IPS DF 6.9 (cell line): ENCODE measurements at regions not wholly inside any gene's neighbourhood (a gene's known extent, or its start where the extent isn't known, plus 50 kb on each side); places are given as distances from the start of the nearest gene placed in this dataset.

Source experiments
- DNase-seq: peaks from one replicate; pipeline ENCODE4 v3.0.0-alpha.2; 2013; ENCODE audit warnings: low read depth, low spot score
- H3K27ac ChIP-seq: one replicate; pipeline ENCODE4 v1.5.1; 2013; ENCODE audit warnings: low read length, control low read depth
- H3K27me3 ChIP-seq: 2 replicates; pipeline ENCODE4 v1.6.1; 2013; ENCODE audit warnings: mild to moderate bottlenecking, low read length; ENCODE audit not compliant: control insufficient read depth, insufficient read depth
- H3K36me3 ChIP-seq: 2 replicates; pipeline ENCODE4 v1.6.1; 2013; ENCODE audit warnings: low read length; ENCODE audit not compliant: control insufficient read depth, insufficient read depth
- H3K4me1 ChIP-seq: 2 replicates; pipeline ENCODE4 v1.6.1; 2013; ENCODE audit warnings: low read length; ENCODE audit not compliant: control insufficient read depth, insufficient read depth
- H3K4me3 ChIP-seq: 2 replicates; pipeline ENCODE4 v1.5.1; 2013; ENCODE audit warnings: mild to moderate bottlenecking, low read length
- H3K9me3 ChIP-seq: 2 replicates; pipeline ENCODE4 v1.6.1; 2013; ENCODE audit warnings: low read length, inconsistent platforms; ENCODE audit not compliant: control insufficient read depth, insufficient read depth
- WGBS: extraction: QIAGEN DNeasy Blood & Tissue Kit; methylation state at CpG from one replicate; pipeline ENCODE4 v1.1.7; 2013; ENCODE audit warnings: mixed read lengths, missing lambda C conversion rate; ENCODE audit not compliant: insufficient read length, insufficient coverage; 5-methylcytosine and 5-hydroxymethylcytosine counted together

DNA sequence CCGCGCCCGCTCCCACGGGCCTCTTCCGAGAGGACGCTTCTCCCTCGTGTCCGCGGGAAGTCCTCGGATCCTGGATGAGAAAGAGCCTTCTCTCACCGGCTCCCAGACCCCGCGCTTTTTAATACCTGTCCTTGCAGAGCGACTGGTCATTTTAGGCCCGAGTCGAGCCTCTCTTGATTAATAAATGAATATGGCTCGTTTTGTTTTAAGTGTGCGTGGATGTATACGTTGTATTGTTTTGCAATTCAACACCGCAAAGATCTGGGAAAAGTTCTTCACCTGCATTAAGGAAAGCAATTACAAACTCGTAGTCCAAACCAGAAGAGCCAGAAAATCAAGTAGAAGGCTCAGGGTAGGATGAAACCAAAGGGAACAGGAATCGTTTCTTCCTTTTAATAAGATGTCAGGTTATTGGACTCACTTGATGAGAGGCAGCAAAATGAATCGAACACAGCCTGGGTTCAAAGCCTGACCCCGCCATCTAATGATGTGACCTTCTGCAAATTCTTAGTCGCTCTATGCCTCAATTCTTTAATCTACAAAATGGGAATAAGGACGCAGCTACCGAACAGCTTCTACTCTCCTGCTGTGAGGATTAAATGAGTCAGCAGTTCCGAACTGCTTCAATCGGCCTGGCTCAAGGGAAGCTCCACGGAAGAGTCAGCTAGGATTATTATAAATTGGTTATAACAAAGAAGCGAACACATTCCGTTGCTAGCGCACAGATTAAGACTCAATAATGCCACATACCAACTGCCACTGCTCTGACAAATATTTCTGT, 277.8 kb upstream of the NEBL start:
- no CpG with 5 or more reads among the region's 33 CpGs for WGBS
- Histone ChIP-seq H3K9me3 (no peaks in the 10 kb centered on the region), H3K4me1 (peaks cover 2% of the 10 kb centered on the region; the same call in 1 of the 2 replicates), H3K36me3 (no peaks in the 10 kb centered on the region), H3K4me3 (peak overlapping the region; percentile 43; the same call in 1 of the 2 replicates), H3K27ac (no peak overlapping the region), H3K27me3 (peaks cover 2% of the 10 kb centered on the region; the same call in 1 of the 2 replicates)
- no peak for DNase-seq

DNA sequence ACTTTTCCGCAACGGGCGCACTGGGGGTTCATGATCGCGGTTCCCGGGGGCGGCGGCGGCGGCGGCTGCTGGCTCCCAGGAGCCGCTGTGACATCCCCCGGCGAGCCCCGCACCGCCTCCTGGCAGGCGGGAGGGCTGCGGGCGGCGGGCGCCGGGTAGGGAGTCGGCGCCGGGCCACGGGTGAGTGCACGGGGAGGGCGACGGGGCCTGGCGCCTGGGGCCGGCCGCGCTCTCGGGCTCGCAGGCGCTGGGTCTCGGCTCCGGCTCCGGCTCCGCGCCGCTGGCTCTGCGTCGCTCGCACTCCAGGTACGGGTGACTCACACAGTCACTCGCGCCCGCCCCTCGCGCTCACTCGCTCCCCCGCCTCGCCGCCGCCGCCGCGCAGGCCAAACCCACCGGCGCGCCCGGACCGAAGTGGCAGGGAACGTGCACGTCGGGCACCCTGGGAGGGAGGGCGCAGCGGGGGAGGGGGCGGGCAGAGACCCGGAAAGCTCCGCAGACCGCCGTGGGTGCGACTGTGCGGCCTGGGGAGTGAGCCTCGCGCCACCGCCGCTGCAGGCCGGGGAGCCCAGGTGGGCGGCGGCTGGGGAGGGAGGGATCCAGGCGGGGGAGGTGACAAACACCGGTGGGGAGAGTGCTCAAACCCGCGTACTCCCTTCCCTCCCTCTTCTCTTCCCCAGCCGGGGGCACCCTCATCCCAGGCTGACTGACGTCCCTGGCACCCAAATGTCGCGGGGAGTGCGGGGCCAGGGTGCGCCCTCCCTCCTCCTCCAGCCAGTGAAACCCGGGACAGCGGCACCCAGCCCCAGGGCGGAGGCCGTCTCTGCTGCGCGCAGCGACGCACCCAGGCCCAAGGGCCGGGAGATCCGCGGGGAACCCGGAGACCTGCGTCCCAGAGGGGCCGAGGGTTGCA, 276.9 kb upstream of the NEBL start:
- no CpG with 5 or more reads among the region's 107 CpGs for WGBS
- DNase-seq: no peak
- H3K36me3 ChIP-seq: no peaks in the 10 kb centered on the region
- H3K27ac ChIP-seq: no peak overlapping the region
- peaks cover 2% of the 10 kb centered on the region; the same call in 1 of the 2 replicates for H3K4me1 ChIP-seq
- H3K9me3 ChIP-seq: no peaks in the 10 kb centered on the region
- peak overlapping the region; percentile 43 for H3K4me3 ChIP-seq
- H3K27me3 ChIP-seq: peaks cover 2% of the 10 kb centered on the region; the same call in 1 of the 2 replicates

DNA sequence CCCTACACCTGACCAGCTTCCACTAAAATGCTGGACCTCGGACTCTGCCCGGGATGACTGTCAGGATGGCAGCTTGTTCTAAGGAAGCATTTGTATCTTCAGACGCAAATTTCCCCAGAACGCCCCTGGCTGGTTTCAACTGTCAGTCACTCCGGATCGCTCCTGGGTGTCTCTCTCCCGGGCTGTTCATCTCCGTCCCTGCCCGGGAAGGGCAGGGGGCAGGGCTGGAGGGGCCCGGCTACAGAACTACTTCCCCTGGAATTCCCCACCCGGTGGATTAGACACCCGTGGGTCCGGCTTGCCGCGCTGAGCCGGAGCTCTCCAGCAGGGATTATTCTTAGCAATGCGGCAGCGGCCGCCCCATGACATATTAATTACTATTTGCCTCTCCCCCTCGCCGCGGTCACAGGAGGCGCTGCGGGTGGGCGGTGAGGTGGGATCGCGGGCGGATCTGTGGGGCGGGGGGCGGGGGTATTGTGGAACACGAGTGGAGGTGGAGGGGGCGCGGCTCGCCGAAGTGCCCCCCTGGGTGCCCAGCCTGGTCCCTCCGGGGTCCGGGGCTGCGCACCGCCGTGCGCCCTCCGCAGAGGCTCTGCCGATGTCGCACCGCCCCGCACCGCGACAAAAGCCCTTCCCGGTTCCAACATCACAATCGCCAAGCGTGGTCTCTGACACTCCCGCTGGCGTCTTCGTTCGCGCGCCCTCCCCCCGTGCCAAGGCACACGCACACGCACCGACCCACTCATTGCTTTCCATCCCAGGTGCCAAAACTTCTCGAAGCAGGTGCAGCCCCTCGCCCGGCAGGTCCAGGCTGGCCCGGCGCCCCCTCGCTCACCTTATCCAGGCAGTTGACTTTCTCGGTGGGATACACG, 276.1 kb upstream of the NEBL start:
- Histone ChIP-seq H3K4me3 (peak overlapping the region; percentile 43; the same call in 1 of the 2 replicates), H3K9me3 (no peaks in the 10 kb centered on the region), H3K27ac (no peak overlapping the region), H3K4me1 (peaks cover 2% of the 10 kb centered on the region; the same call in 1 of the 2 replicates), H3K27me3 (peaks cover 2% of the 10 kb centered on the region; the same call in 1 of the 2 replicates), H3K36me3 (no peaks in the 10 kb centered on the region)
- WGBS: no CpG with 5 or more reads among the region's 69 CpGs
- DNase-seq: no peak

DNA sequence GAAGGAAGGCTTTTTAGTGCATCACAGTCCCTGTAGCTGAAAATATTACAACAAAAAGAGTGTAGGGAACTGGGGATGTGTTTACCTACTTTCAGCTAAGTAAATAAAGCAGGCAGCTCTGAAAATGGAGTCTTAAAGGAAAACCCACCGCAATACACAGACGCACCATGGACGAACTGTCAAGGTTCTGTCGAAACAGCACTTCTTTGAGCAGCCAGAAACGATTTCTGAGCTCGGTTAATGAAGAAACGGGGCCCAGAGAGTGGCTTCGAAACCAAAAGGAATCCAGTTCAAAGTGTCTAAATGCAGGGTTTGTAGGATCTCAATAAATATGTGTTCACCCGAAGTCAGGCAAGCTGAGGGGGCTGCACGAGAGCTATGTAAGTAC, 275.4 kb upstream of the NEBL start:
- peaks cover 2% of the 10 kb centered on the region; the same call in 1 of the 2 replicates for H3K4me1 ChIP-seq
- DNase-seq: no peak
- H3K4me3 ChIP-seq: peak overlapping the region; percentile 43; the same call in 1 of the 2 replicates
- no peak overlapping the region for H3K27ac ChIP-seq
- no peaks in the 10 kb centered on the region for H3K36me3 ChIP-seq
- peaks cover 2% of the 10 kb centered on the region; the same call in 1 of the 2 replicates for H3K27me3 ChIP-seq
- no CpG with 5 or more reads among the region's 10 CpGs for WGBS
- no peaks in the 10 kb centered on the region for H3K9me3 ChIP-seq

DNA sequence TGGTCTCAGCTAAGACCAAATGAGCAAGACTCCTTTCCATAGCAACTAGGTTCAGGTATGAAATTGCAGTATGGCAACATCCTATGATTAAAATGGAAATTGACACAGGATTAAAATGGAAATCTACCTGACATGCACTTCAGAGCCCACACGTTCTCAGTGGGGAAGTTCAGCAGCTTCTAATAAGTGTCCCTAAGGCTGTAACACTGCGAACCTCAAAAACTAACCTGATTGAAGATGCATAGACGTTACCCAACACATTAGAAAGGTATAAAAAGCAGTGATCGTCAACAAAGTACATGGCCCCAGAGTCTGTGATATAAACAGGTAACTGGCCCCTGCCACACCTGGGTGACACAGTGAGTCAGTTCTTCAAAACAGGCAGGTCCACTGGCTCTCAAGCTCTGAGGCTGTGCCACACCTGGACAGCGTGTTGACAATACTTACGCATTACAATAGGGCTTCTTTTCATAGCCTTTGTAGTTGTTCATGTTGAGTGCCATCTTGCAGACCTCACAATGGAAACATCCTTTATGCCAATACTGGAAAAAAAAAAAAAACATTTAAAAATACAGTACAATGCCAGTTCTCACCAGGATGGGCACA, 274.9 kb upstream of the NEBL start:
- H3K9me3 ChIP-seq: no peaks in the 10 kb centered on the region
- no peak overlapping the region for H3K4me3 ChIP-seq
- no peaks in the 10 kb centered on the region for H3K36me3 ChIP-seq
- DNase-seq: no peak
- H3K27ac ChIP-seq: no peak overlapping the region
- no CpG with 5 or more reads among the region's 6 CpGs for WGBS
- H3K27me3 ChIP-seq: peaks cover 2% of the 10 kb centered on the region; the same call in 1 of the 2 replicates
- peaks cover 2% of the 10 kb centered on the region; the same call in 1 of the 2 replicates for H3K4me1 ChIP-seq

DNA sequence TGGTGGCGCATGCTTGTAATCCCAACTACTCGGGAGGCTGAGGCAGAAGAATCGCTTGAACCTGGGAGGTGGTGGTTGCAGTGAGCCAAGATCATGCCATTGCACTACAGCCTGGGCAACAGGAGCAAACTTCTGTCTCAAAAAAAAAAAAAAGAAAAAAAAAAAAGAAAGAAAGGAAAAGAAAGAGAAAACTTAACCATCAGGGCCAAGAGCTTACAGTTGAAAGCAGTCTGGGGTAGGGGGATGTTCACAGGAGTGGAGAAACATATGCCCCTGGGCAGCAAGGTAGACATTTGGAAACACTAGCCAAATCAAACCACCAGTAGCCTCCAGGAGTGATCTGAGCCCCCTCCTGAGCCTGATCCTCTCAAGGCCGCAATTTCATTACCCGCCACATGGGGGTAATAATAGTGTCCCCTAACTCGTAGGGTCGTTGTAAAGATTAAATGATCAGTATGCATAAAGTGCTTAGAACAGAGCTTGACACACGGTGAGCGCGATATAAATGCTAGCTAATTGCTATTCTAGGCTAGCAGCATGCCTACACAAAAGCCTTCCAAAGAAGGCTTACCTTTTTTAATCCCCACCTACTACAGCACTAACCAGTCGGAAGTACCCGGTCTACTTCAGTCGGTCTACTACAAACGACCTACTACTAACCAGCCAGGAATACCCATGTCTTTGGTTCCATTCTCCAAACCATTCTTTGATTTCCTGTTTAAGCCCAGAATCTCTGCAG, 274.3 kb upstream of the NEBL start:
- Histone ChIP-seq H3K27me3 (peaks cover 2% of the 10 kb centered on the region; the same call in 1 of the 2 replicates), H3K9me3 (no peaks in the 10 kb centered on the region), H3K27ac (no peak overlapping the region), H3K36me3 (no peaks in the 10 kb centered on the region), H3K4me1 (peaks cover 2% of the 10 kb centered on the region; the same call in 1 of the 2 replicates), H3K4me3 (no peak overlapping the region)
- WGBS: no CpG with 5 or more reads among the region's 14 CpGs
- no peak for DNase-seq

DNA sequence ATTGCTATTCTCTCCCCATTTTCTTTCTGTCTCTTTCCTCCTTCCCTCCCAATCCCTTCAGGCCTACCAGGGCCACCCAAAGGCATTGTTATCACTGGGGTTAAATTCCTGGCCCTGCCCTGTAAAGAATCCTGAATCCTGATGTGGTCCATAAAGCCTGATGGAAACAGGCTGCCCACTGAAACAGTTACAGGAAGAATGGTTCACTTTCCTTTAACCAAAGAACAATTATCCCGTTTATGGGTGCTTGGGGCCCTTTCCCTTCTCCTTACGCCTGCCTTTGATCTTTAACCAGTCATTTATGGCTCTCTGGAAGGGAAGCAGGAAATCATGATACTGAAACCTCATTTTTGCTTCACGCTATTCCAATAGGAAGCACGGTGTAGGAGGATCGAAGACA, 273.1 kb upstream of the NEBL start:
- Histone ChIP-seq H3K27ac (no peak overlapping the region), H3K4me3 (no peak overlapping the region), H3K9me3 (no peaks in the 10 kb centered on the region), H3K36me3 (no peaks in the 10 kb centered on the region), H3K27me3 (peaks cover 2% of the 10 kb centered on the region; the same call in 1 of the 2 replicates), H3K4me1 (peaks cover 2% of the 10 kb centered on the region; the same call in 1 of the 2 replicates)
- no peak for DNase-seq
- no CpG with 5 or more reads among the region's 5 CpGs for WGBS

DNA sequence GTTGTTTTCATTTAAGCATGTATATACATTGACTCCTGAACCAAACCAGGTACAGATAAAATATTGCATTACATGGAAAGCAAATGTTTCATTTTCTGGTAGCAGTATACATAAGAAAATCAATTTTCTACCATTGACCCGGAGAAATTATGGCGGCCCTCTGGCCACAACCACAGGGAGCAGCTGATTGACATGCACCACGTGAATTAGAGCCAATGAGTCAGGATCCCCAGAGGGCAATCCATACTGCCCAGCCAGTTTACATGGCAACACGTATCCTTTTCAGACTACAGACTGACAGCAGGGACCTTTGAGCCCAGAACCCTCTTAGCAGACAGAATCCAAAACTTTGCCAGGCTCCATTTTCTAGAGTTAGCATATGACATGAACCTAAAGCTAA, 272.2 kb upstream of the NEBL start:
- H3K4me1 ChIP-seq: peaks cover 2% of the 10 kb centered on the region; the same call in 1 of the 2 replicates
- no peaks in the 10 kb centered on the region for H3K9me3 ChIP-seq
- H3K27me3 ChIP-seq: peaks cover 2% of the 10 kb centered on the region; the same call in 1 of the 2 replicates
- no peaks in the 10 kb centered on the region for H3K36me3 ChIP-seq
- no peak overlapping the region for H3K4me3 ChIP-seq
- DNase-seq: no peak
- no peak overlapping the region for H3K27ac ChIP-seq
- WGBS: no CpG with 5 or more reads among the region's 4 CpGs
